H9 (cell line): ENCODE measurements at regions not wholly inside any gene's neighbourhood (a gene's known extent, or its start where the extent isn't known, plus 50 kb on each side); places are given as distances from the start of the nearest gene placed in this dataset.

Source experiments
- DNase-seq: peaks from one replicate; pipeline ENCODE4 v3.0.0-alpha.2; 2017
- H2AFZ ChIP-seq: one replicate; pipeline ENCODE4 v1.6.1; 2013; ENCODE audit warnings: mild to moderate bottlenecking, low read length, control low read depth, moderate library complexity
- H2AK5ac ChIP-seq: 2 replicates; pipeline ENCODE4 v1.6.1; 2013; ENCODE audit warnings: low read length, control low read depth, mixed read lengths; ENCODE audit not compliant: insufficient read length
- H2BK120ac ChIP-seq: one replicate; pipeline ENCODE4 v1.6.1; 2013; ENCODE audit warnings: low read depth, mild to moderate bottlenecking, low read length, control low read depth, inconsistent platforms; ENCODE audit not compliant: poor library complexity, severe bottlenecking
- H2BK12ac ChIP-seq: 2 replicates; pipeline ENCODE4 v1.6.1; 2013; ENCODE audit warnings: low read length, control low read depth, mixed read lengths, low read depth; ENCODE audit not compliant: insufficient read length
- H2BK15ac ChIP-seq: 2 replicates; pipeline ENCODE4 v1.6.1; 2013; ENCODE audit warnings: low read depth, low read length, control low read depth
- H2BK20ac ChIP-seq: one replicate; pipeline ENCODE4 v1.6.1; 2013; ENCODE audit warnings: low read depth, mild to moderate bottlenecking, low read length, control low read depth, inconsistent platforms; ENCODE audit not compliant: poor library complexity, severe bottlenecking
- H2BK5ac ChIP-seq: 2 replicates; pipeline ENCODE4 v1.6.1; 2013; ENCODE audit warnings: low read length, control low read depth, mixed read lengths; ENCODE audit not compliant: insufficient read length
- H3K14ac ChIP-seq: 2 replicates; pipeline ENCODE4 v1.6.1; 2013; ENCODE audit warnings: low read length, control low read depth; ENCODE audit not compliant: insufficient read depth
- H3K18ac ChIP-seq: 2 replicates; pipeline ENCODE4 v1.6.1; 2013; ENCODE audit warnings: low read depth, mild to moderate bottlenecking, mixed read lengths, low read length, control low read depth; ENCODE audit not compliant: insufficient read length
- H3K23ac ChIP-seq: 2 replicates; pipeline ENCODE4 v1.6.1; 2013; ENCODE audit warnings: low read length, control low read depth, mixed read lengths, low read depth; ENCODE audit not compliant: insufficient read length
- H3K23me2 ChIP-seq: 2 replicates; pipeline ENCODE4 v1.6.1; 2013; ENCODE audit warnings: low read depth, mild to moderate bottlenecking, mixed read lengths, low read length, control low read depth; ENCODE audit not compliant: insufficient read length, poor library complexity, severe bottlenecking
- H3K27ac ChIP-seq: 2 replicates; pipeline ENCODE4 v1.5.1; 2013; ENCODE audit warnings: low read length, control low read depth, mixed read lengths, low read depth; ENCODE audit not compliant: insufficient read length
- H3K27me3 ChIP-seq: 2 replicates; pipeline ENCODE4 v1.6.1; 2013; ENCODE audit warnings: low read length, control low read depth, inconsistent platforms; ENCODE audit not compliant: insufficient read depth
- H3K4ac ChIP-seq: 2 replicates; pipeline ENCODE4 v1.6.1; 2013; ENCODE audit warnings: low read depth, mild to moderate bottlenecking, control low read depth, inconsistent platforms, low read length, moderate library complexity
- H3K4me1 ChIP-seq: 2 replicates; pipeline ENCODE4 v1.6.1; 2013; ENCODE audit warnings: low read length, control low read depth, inconsistent platforms; ENCODE audit not compliant: insufficient read depth
- H3K4me2 ChIP-seq: 2 replicates; pipeline ENCODE4 v1.6.1; 2013; ENCODE audit warnings: low read length, control low read depth, mixed read lengths; ENCODE audit not compliant: insufficient read length, insufficient read depth
- H3K56ac ChIP-seq: 2 replicates; pipeline ENCODE4 v1.6.1; 2013; ENCODE audit warnings: low read depth, mild to moderate bottlenecking, mixed read lengths, low read length, control low read depth; ENCODE audit not compliant: insufficient read length
- H3K79me1 ChIP-seq: 2 replicates; pipeline ENCODE4 v1.6.1; 2013; ENCODE audit warnings: low read depth, mild to moderate bottlenecking, moderate library complexity, low read length, control low read depth, inconsistent platforms; ENCODE audit not compliant: insufficient read depth, poor library complexity, severe bottlenecking
- H3K79me2 ChIP-seq: 2 replicates; pipeline ENCODE4 v1.6.1; 2013; ENCODE audit warnings: low read length, control low read depth, inconsistent platforms; ENCODE audit not compliant: insufficient read depth
- H3K9ac ChIP-seq: 2 replicates; pipeline ENCODE4 v1.6.1; 2013; ENCODE audit warnings: low read length, control low read depth, mixed read lengths; ENCODE audit not compliant: insufficient read length; ENCODE audit errors: extremely low read depth
- H3K9me3 ChIP-seq: one replicate; pipeline ENCODE4 v1.6.1; 2013; ENCODE audit warnings: low read depth, low read length, inconsistent platforms; ENCODE audit not compliant: control insufficient read depth
- H3T11ph ChIP-seq: one replicate; pipeline ENCODE4 v1.6.1; 2013; ENCODE audit warnings: mild to moderate bottlenecking, low read length, control low read depth, inconsistent platforms
- H4K20me1 ChIP-seq: one replicate; pipeline ENCODE4 v1.6.1; 2013; ENCODE audit not compliant: control insufficient read depth, insufficient read length, insufficient read depth
- H4K5ac ChIP-seq: 2 replicates; pipeline ENCODE4 v1.6.1; 2013; ENCODE audit warnings: low read depth, mild to moderate bottlenecking, mixed read lengths, low read length, control low read depth; ENCODE audit not compliant: insufficient read length
- H4K8ac ChIP-seq: replicated peaks from 2 replicates; pipeline ENCODE4 v1.6.1; 2013; ENCODE audit warnings: low read length, control low read depth, mixed read lengths, low read depth; ENCODE audit not compliant: insufficient read length
- H4K91ac ChIP-seq: 2 replicates; pipeline ENCODE4 v1.6.1; 2013; ENCODE audit warnings: low read depth, mild to moderate bottlenecking, moderate library complexity, mixed read lengths, low read length, control low read depth; ENCODE audit not compliant: insufficient read length
- H3K27ac Mint-ChIP-seq, 3 experiments: 2 replicates in 2 of 3; 3 replicates in 1 of 3; pipeline ENCODE4 v1.8.0; 2020 to 2021; ENCODE audit warnings: mixed read lengths in 3 of 3, mild to moderate bottlenecking in 1 of 3, moderate library complexity in 1 of 3
- H3K27me3 Mint-ChIP-seq: 2 replicates; pipeline ENCODE4 v1.8.0; 2021; ENCODE audit warnings: low read depth, mild to moderate bottlenecking, moderate library complexity, mixed read lengths
- H3K36me3 Mint-ChIP-seq, 3 experiments: 2 replicates in 2 of 3; 3 replicates in 1 of 3; pipeline ENCODE4 v1.8.0; 2020 to 2021; ENCODE audit warnings: low read depth in 3 of 3, mixed read lengths in 3 of 3; ENCODE audit not compliant: insufficient read depth in 1 of 3
- H3K4me1 Mint-ChIP-seq, 2 experiments: 2 replicates each; pipeline ENCODE4 v1.8.0; 2020; ENCODE audit warnings: mixed read lengths in 2 of 2
- H3K4me3 Mint-ChIP-seq, 2 experiments: 2 replicates in 1 of 2; 3 replicates in 1 of 2; pipeline ENCODE4 v1.8.0; 2020 to 2021; ENCODE audit warnings: mild to moderate bottlenecking in 2 of 2, mixed read lengths in 2 of 2, moderate library complexity in 1 of 2
- H3K9me3 Mint-ChIP-seq, 2 experiments: 2 replicates in 1 of 2; 3 replicates in 1 of 2; pipeline ENCODE4 v1.8.0; 2020; ENCODE audit warnings: mild to moderate bottlenecking in 2 of 2, mixed read lengths in 2 of 2, moderate library complexity in 1 of 2
- CTCF ChIP-seq: fragments of 200-600 bp; sonication (generic); conservative IDR thresholded peaks from 3 replicates; pipeline ENCODE4 v1.8.0; 2021; ENCODE audit warnings: antibody characterized with exemption, mild to moderate bottlenecking

- Mint-ChIP-seq H3K36me3 (peaks cover 11 to 29% (median 13%) of the 10 kb centered on the region in 3 experiments), H3K9me3 (peaks cover 36 to 54% of the 10 kb centered on the region in 2 experiments), H3K27ac (no peak overlapping the region), H3K4me3 (no peak overlapping the region), H3K4me1 (no peaks in the 10 kb centered on the region), H3K27me3 (no peaks in the 10 kb centered on the region)
- H2BK20ac ChIP-seq, result no peak overlapping the region
- H3K79me2 ChIP-seq, result no peaks in the 10 kb centered on the region
- no peak overlapping the region for H2AFZ ChIP-seq
- no peak overlapping the region for H3K4me2 ChIP-seq
- H3K9ac ChIP-seq, result no peak overlapping the region
- H4K5ac ChIP-seq, result no peak overlapping the region
- H4K20me1 ChIP-seq, result no peaks in the 10 kb centered on the region
- no peaks in the 10 kb centered on the region for H3K79me1 ChIP-seq
- no peak overlapping the region for H3K4ac ChIP-seq
- H3K27me3 ChIP-seq, result no peaks in the 10 kb centered on the region
- no peak overlapping the region for H2BK5ac ChIP-seq
- H3K14ac ChIP-seq, result no peak overlapping the region
- no peaks in the 10 kb centered on the region for H3K23me2 ChIP-seq
- DNase-seq, result no peak
- no peak overlapping the region for H3K56ac ChIP-seq
- no peak overlapping the region for H4K8ac ChIP-seq
- TF ChIP-seq CTCF, result no peak
- no peak overlapping the region for H2BK15ac ChIP-seq
- no peaks in the 10 kb centered on the region for H3K4me1 ChIP-seq
- H3K23ac ChIP-seq, result no peak overlapping the region
- no peak overlapping the region for H2AK5ac ChIP-seq
- H3K9me3 ChIP-seq, result no peaks in the 10 kb centered on the region
- no peak overlapping the region for H3K18ac ChIP-seq
- H3T11ph ChIP-seq, result no peak overlapping the region
- no peak overlapping the region for H3K27ac ChIP-seq
- no peak overlapping the region for H2BK12ac ChIP-seq
- H2BK120ac ChIP-seq, result no peak overlapping the region
- no peak overlapping the region for H4K91ac ChIP-seq
Observed at GRCh38 chr5:114719268-114719667, 357.4 kb downstream of the KCNN2 start.
